H1 (cell line): ENCODE measurements at regions not wholly inside any gene's neighbourhood (a gene's known extent, or its start where the extent isn't known, plus 50 kb on each side); places are given as distances from the start of the nearest gene placed in this dataset.
A peak's percentile ranks its signal among the peaks of the same experiment; 100 is the strongest.

ENCODE experiments used
- CTCF ChIA-PET: fragments of 300-600 bp; sonication (Branson Sonifier 250); formaldehyde crosslinking; loops from one replicate; lab custom pipeline; 2021; ENCODE audit not compliant: partially characterized antibody; lab: Charles Lee
- POLR2A ChIA-PET: fragments of 300-600 bp; sonication (Branson Sonifier 250); formaldehyde crosslinking; loops from one replicate; lab custom pipeline; 2021; ENCODE audit warnings: inconsistent platforms; ENCODE audit not compliant: partially characterized antibody; lab: Charles Lee
- DNase-seq, 2 experiments: peaks; one replicate each; pipeline versions ENCODE4 v3.0.0 to v3.0.0-alpha.2; 2010 to 2022; ENCODE audit warnings: low spot score in 2 of 2, low read depth in 1 of 2, mixed read lengths in 1 of 2
- FAIRE-seq: peaks from 2 replicates; lab custom pipeline; 2011; peaks lifted over from hg19 to GRCh38; lab: Jason Lieb, UNC
- H2AFZ ChIP-seq: 2 replicates; pipeline ENCODE4 v1.8.1; 2012; ENCODE audit warnings: low read length, inconsistent platforms
- H2AK5ac ChIP-seq: 2 replicates; pipeline ENCODE4 v1.6.1; 2013; ENCODE audit warnings: low read depth, low read length
- H2BK120ac ChIP-seq: replicated peaks from 2 replicates; pipeline ENCODE3; 2013; ENCODE audit warnings: low read depth, low read length, inconsistent platforms
- H2BK12ac ChIP-seq: 2 replicates; pipeline ENCODE4 v1.6.1; 2013; ENCODE audit warnings: low read depth, low read length
- H2BK15ac ChIP-seq: 2 replicates; pipeline ENCODE4 v1.6.1; 2013; ENCODE audit warnings: low read length
- H2BK20ac ChIP-seq: 2 replicates; pipeline ENCODE4 v1.6.1; 2013; ENCODE audit warnings: low read length
- H2BK5ac ChIP-seq: 2 replicates; pipeline ENCODE4 v1.6.1; 2013; ENCODE audit warnings: low read depth, low read length
- H3K14ac ChIP-seq: 2 replicates; pipeline ENCODE4 v1.6.1; 2013; ENCODE audit warnings: inconsistent platforms; ENCODE audit not compliant: insufficient read length
- H3K18ac ChIP-seq: 2 replicates; pipeline ENCODE4 v1.6.1; 2013; ENCODE audit warnings: low read length; ENCODE audit errors: extremely low read depth
- H3K23ac ChIP-seq: 2 replicates; pipeline ENCODE4 v1.6.1; 2013; ENCODE audit warnings: inconsistent platforms; ENCODE audit not compliant: insufficient read length
- H3K23me2 ChIP-seq: 2 replicates; pipeline ENCODE4 v1.6.1; 2013; ENCODE audit warnings: low read depth, low read length
- H3K27ac ChIP-seq: 2 replicates; pipeline ENCODE4 v1.6.1; 2011; ENCODE audit warnings: low read depth, low read length, inconsistent platforms
- H3K27me3 ChIP-seq, 4 experiments: replicated peaks in 1 of 4; 1 replicate in 1 of 4; 2 replicates in 3 of 4; pipeline versions ENCODE4 v1.6.1 to v1.8.1; 2011 to 2013; ENCODE audit warnings: low read length in 3 of 4, mild to moderate bottlenecking in 3 of 4, inconsistent platforms in 2 of 4, mixed read lengths in 2 of 4, moderate library complexity in 1 of 4; ENCODE audit not compliant: control insufficient read depth in 3 of 4, insufficient read depth in 3 of 4; ENCODE audit errors: extremely low read depth in 1 of 4
- H3K36me3 ChIP-seq, 4 experiments: 2 replicates each; pipeline versions ENCODE4 v1.6.1 to v1.8.1; 2011 to 2013; ENCODE audit warnings: mild to moderate bottlenecking in 4 of 4, low read length in 3 of 4, moderate library complexity in 2 of 4, control low read depth in 1 of 4, inconsistent platforms in 1 of 4; ENCODE audit not compliant: insufficient read depth in 4 of 4, control insufficient read depth in 2 of 4
- H3K4ac ChIP-seq: replicated peaks from 2 replicates; pipeline ENCODE3; 2013; ENCODE audit warnings: low read length, low read depth, mixed read lengths, inconsistent platforms; ENCODE audit not compliant: insufficient read length
- H3K4me1 ChIP-seq, 4 experiments: replicated peaks in 1 of 4; 1 replicate in 1 of 4; 2 replicates in 3 of 4; pipeline versions ENCODE4 v1.6.1 to v1.8.1; 2011 to 2013; ENCODE audit warnings: low read length in 3 of 4, inconsistent platforms in 2 of 4, mixed read lengths in 1 of 4; ENCODE audit not compliant: insufficient read depth in 4 of 4, control insufficient read depth in 3 of 4
- H3K4me2 ChIP-seq, 2 experiments: 2 replicates each; pipeline versions ENCODE4 v1.6.1 to v1.8.1; 2011 to 2013; ENCODE audit warnings: low read depth in 2 of 2, low read length in 2 of 2, control low read depth in 1 of 2, inconsistent platforms in 1 of 2, mild to moderate bottlenecking in 1 of 2; ENCODE audit not compliant: insufficient read depth in 1 of 2
- H3K4me3 ChIP-seq, 4 experiments: fragments of 200-600, 300-600 bp in 1 of 4; sonication (generic), shearing (Covaris generic), sonication (Bioruptor Twin) in 1 of 4; 2 replicates each; pipeline versions ENCODE4 v1.5.1 to v1.8.1; 2011 to 2016; ENCODE audit warnings: low read length in 4 of 4, low read depth in 3 of 4, control low read depth in 2 of 4, inconsistent platforms in 2 of 4, mild to moderate bottlenecking in 2 of 4, mixed read lengths in 1 of 4, moderate library complexity in 1 of 4; ENCODE audit not compliant: insufficient read depth in 2 of 4; ENCODE audit errors: extremely low read depth in 1 of 4
- H3K56ac ChIP-seq: replicated peaks from 2 replicates; pipeline ENCODE3; 2013; ENCODE audit warnings: low read depth, mild to moderate bottlenecking, mixed read lengths, low read length, inconsistent platforms; ENCODE audit not compliant: insufficient read length
- H3K79me1 ChIP-seq: 2 replicates; pipeline ENCODE4 v1.6.1; 2013; ENCODE audit warnings: low read depth, low read length, control low read depth
- H3K79me2 ChIP-seq, 2 experiments: 2 replicates each; pipeline versions ENCODE4 v1.6.1 to v1.8.1; 2012 to 2013; ENCODE audit warnings: low read length in 2 of 2, mild to moderate bottlenecking in 2 of 2, inconsistent platforms in 1 of 2; ENCODE audit not compliant: insufficient read depth in 2 of 2, control insufficient read depth in 1 of 2
- H3K9ac ChIP-seq, 4 experiments: replicated peaks in 1 of 4; 1 replicate in 1 of 4; 2 replicates in 3 of 4; pipeline versions ENCODE4 v1.6.1 to v1.8.1; 2011 to 2013; ENCODE audit warnings: low read depth in 3 of 4, low read length in 3 of 4, control low read depth in 2 of 4, mild to moderate bottlenecking in 2 of 4, moderate library complexity in 2 of 4, inconsistent platforms in 1 of 4; ENCODE audit errors: extremely low read depth in 1 of 4
- H3K9me3 ChIP-seq, 2 experiments: 2 replicates each; pipeline versions ENCODE4 v1.6.1 to v1.8.1; 2012 to 2013; ENCODE audit warnings: mild to moderate bottlenecking in 2 of 2, moderate library complexity in 2 of 2, control low read depth in 1 of 2, inconsistent platforms in 1 of 2, low read depth in 1 of 2, low read length in 1 of 2, mixed read lengths in 1 of 2; ENCODE audit not compliant: insufficient read depth in 2 of 2
- H4K20me1 ChIP-seq, 2 experiments: replicated peaks in 1 of 2; 2 replicates each; pipeline versions ENCODE3 to v1.8.1; 2011 to 2013; ENCODE audit warnings: inconsistent platforms in 2 of 2, low read length in 2 of 2, mild to moderate bottlenecking in 1 of 2; ENCODE audit not compliant: insufficient read depth in 2 of 2, control insufficient read depth in 1 of 2
- H4K5ac ChIP-seq: 2 replicates; pipeline ENCODE4 v1.6.1; 2013; ENCODE audit warnings: low read length, low read depth, mixed read lengths, inconsistent platforms; ENCODE audit not compliant: insufficient read length
- H4K8ac ChIP-seq: 2 replicates; pipeline ENCODE4 v1.8.0; 2013; ENCODE audit warnings: mild to moderate bottlenecking, moderate library complexity, low read length, inconsistent platforms; ENCODE audit not compliant: insufficient read depth; ENCODE audit errors: extremely low read depth
- H4K91ac ChIP-seq: replicated peaks from 2 replicates; pipeline ENCODE3; 2013; ENCODE audit warnings: low read length, mixed read lengths, inconsistent platforms; ENCODE audit not compliant: insufficient read length
- SP2 ChIP-seq: IDR thresholded peaks from 2 replicates; pipeline ENCODE4 v1.6.1; 2012; ENCODE audit warnings: mild to moderate bottlenecking, low read length, inconsistent platforms
- WGBS, 2 experiments: shearing (Covaris generic) in 1 of 2; methylation state at CpG; one replicate each; pipeline versions ENCODE4 v1.1.6 to v1.1.7; 2013 to 2015; ENCODE audit warnings: low lambda C conversion rate in 2 of 2, mixed read lengths in 2 of 2, inconsistent platforms in 1 of 2, low coverage in 1 of 2, missing lambda C conversion rate in 1 of 2; ENCODE audit not compliant: insufficient replicate concordance in 2 of 2, insufficient coverage in 1 of 2, insufficient read length in 1 of 2; ENCODE audit errors: extremely low coverage in 1 of 2, missing lambda C conversion rate in 1 of 2; 5-methylcytosine and 5-hydroxymethylcytosine counted together

- Histone ChIP-seq H3K4ac (no peak overlapping the region), H2BK5ac (no peak overlapping the region), H4K91ac (no peak overlapping the region), H4K8ac (peak overlapping the region; percentile 80; the same call in 1 of the 2 replicates), H3K56ac (no peak overlapping the region), H3K79me2 (no peaks in the 10 kb centered on the region), H3K23ac (no peak overlapping the region), H3K4me1 (no peaks in the 10 kb centered on the region; a peak in 1 of 7 replicates), H2AFZ (no peak overlapping the region), H2BK120ac (no peak overlapping the region), H3K9me3 (no peaks in the 10 kb centered on the region), H3K4me2 (no peak overlapping the region), H4K20me1 (no peaks in the 10 kb centered on the region), H4K5ac (no peak overlapping the region), H2AK5ac (no peak overlapping the region), H3K14ac (no peak overlapping the region), H3K18ac (no peak overlapping the region), H3K9ac (0 out of 7 replicates have a peak overlapping the region, but pooled peaks of 1 of the 4 experiments have one; percentile 2), H2BK20ac (no peak overlapping the region), H2BK12ac (no peak overlapping the region), H3K27ac (no peak overlapping the region), H3K36me3 (no peaks in the 10 kb centered on the region), H3K27me3 (no peaks in the 10 kb centered on the region), H2BK15ac (no peak overlapping the region), H3K4me3 (no peak overlapping the region), H3K79me1 (no peaks in the 10 kb centered on the region), H3K23me2 (no peaks in the 10 kb centered on the region)
- FAIRE-seq (no peak), DNase-seq (no peak)
- no peak for TF ChIP-seq SP2
- POLR2A ChIA-PET = no interaction called here
- WGBS, 2 experiments = 91% methylated on average over 12 of the region's 15 CpGs; no CpG with 5 or more reads in 1 of the 2 experiments
- CTCF ChIA-PET = no interaction called here
Observed at GRCh38 chr2:239814116-239814860, 210.9 kb downstream of the NDUFA10 start.
